Inflammatory macrophage treated with lipopolysaccharide for 1 hour (primary cell): ENCODE measurements at regions not wholly inside any gene's neighbourhood (a gene's known extent, or its start where the extent isn't known, plus 50 kb on each side); places are given as distances from the start of the nearest gene placed in this dataset.
"Not testable (repeated sequence)": the region's sequence is repeated elsewhere in the genome, so short reads cannot be mapped to it uniquely, and the experiment has no call there.

Experiments used
- DNase-seq, 2 donors: peaks; one replicate each; pipeline ENCODE4 v3.0.0-alpha.2; 2020 to 2022

DNA sequence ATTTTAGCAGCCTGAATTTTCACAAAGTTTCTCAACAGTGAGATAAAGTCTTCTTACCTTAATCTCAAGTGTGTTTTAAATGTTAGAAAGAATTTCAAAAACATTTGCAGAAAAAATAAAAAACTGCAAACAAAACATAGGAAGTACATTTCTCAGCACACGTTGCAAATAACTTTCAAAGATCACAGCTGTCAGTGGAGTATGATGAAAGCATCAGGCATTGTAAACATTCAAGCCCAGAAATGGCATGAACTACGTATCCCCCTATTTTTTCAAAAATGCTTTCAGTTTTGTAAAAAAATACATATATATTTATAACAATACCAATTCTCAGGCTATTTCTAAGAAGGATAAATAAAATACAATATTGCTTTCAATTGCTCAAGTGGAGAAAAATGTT lies 320.6 kb upstream of the TFPI start:
- DNase-seq, result no peak

DNA sequence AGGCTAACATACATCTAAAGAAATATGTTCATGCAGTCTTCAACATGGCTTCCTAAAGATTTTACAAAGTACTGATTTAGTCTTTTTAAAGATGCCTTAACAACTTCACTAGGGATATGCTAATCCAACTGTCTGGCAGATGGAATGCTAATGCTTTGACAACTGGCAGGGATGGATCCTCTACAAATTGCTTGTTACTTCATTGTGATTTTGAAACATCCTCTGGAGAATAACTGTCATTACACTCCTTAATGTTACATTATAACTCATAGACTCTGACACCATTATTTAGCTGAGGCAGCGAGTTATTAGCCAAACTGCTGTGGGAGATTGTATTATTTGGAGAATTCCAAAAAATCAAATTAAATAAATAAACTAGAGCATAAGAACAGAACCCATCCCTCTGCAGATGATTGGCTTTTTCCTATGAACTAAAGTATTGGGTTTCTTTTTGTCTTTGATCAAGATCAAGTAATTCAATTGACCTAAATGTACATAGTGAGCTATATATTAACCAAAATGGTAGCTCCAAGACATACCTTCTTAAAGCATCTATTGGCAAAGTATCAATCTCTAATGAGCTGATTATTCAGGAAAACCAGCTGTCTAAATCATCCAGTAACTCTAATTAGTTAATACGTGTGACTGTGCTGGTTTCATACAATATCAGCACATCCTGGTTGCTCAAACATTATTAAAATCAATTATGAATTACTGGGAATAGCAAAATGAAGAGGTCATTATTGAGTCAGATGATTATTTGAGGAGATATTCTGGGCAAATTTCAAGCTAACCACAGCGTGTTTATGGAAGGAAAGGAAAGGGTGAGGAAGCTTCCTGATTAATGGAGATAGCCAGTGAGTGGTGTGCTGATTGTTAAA lies 321.3 kb upstream of the TFPI start:
- no peak for DNase-seq

DNA sequence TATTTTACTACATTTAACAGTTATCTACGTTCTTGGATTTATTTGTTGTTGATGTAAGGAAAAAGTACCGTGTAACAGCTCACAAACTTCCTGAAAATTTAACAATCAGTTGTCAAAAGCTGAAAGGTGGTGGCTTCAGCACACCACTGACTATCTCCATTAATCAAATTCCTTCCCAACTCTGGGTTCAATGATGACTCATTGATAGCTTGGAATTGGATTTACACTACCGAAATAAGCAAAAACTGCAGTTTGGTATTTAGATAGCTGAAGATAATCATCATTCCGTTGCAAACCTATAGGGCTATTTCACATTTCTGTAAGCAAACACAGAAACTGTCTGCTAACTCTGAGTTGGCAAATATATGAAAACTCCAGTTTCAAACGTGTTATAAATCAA lies 322.3 kb upstream of the TFPI start:
- no peak for DNase-seq

DNA sequence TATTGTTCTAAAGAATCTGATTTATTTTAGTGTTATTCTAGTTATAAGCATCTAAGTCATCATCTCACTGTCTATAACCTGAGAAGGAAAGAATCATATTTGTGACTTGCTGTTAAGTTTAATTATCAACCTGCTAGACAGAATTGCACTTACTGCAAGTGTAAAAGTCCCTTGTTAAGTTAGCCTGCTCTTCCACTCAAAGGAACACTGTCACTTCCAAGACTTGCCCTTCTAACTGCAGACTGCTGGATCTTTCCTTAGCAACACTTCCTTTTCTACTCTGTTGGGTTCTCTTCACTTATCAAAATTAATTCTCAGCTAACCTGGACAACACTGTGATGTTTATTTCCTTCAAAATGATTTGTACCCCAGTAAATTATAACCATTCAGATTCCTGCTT lies 323.2 kb upstream of the TFPI start:
- no peak for DNase-seq

DNA sequence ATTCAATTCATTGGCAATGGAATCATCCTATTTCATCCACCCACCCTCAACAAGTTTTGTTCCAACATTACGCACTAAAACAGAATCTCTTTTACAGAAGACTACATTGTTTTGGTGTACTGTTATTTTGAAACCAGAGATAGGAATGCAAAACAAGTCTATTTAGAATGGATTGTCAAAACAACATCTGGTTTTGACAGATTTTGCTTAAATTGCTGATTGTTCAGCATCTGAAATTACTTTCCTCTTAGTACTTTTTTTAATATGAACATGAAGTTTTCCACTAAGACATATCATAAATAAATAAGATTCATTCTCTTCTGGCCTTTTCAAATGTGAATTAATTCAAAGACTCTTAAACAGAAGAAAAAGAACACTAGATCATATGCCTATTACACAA lies 323.9 kb upstream of the TFPI start:
- no peak for DNase-seq

DNA sequence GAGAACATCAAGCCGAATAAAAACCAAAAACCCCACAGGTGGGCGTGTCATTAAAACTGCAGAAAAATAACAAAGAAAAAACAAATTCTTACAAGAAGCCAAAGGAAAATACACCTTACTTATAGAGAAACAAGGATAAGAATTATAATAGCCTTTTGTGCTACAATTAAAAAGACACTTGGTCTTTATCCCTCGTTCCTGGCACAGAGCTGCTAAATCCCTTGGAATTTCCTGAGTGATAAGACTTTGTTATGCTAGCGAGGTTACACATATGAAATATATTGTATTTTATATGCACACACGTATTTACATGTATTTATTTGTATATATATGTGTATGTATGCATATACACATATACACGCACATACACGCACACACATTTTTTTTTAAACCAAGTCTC lies 325.3 kb upstream of the TFPI start:
- no peak for DNase-seq

DNA sequence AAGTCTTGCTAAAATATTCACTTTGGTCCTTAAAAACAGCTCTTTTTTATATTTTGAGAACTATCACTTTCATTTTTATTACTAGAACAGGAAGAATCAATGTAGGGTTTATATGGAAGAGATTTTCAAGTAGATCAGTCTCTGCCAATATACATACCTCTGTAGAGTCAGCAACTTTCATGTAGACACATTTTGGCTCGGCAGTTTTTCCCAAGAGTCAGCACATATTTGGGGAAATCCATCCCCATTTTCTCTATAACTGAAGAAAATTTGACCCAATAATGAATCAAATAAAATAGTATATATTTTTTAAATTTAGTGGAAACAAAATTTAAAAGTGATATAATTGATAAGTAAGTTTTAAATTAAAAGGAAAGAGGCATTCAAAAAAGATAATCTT lies 329.8 kb upstream of the TFPI start:
- DNase-seq, result no peak

DNA sequence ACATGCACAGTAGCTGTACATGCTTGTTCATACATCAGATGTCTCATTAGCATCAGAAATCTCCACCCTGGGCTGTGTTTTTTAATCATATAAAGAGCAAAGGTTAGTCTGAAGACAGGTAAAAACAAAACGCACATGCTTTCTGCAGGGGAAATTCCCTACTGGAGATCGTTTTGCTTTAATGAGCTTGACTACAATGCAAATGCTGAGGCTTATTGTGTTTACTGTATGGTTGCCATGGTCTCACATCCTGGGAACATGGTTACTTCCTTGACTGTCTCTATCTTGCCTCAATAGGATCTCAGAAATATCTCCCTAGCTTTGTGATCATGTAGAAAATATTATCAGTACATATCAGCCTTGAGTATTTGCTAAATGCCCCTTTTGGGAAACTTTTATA lies 336.5 kb upstream of the TFPI start:
- DNase-seq, result no peak

DNA sequence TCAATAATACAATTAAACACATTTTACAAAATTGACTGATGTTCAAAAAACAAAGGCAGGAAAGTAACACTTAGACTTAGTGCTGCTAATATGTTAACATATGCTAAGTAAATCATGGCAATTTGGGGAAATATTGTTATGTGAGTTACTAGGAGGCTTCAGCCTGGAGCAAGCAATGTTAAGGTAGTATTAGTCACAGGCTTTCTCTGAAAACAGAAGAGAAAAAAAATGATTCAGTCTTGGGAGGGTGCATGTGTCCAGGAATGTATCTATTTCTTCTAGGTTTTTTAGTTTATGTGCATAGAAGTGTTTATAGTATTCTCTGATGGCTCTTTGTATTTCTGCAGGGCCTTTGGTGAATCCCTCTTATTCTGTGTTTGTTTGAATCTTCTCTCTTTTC lies 345.8 kb upstream of the TFPI start:
- DNase-seq, result no peak

DNA sequence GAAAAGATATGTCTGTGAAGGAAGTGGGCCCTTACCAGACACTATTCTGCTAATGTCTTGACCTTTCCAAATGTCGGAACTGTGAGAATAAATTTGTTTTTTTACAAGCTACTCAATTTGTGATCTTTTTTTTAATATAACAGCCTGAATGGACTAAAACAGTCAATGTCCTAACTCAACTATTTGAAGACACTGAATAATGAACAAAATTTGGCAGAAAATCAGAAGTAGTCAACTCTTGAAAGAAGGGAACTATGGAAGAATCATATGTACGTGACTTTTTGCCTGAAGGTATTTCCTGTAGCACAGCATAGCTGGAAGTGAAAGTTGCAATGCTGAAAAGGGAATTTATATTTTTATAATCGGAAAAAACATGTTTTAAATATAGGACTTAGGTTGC lies 351.8 kb upstream of the TFPI start:
- DNase-seq, result no peak

DNA sequence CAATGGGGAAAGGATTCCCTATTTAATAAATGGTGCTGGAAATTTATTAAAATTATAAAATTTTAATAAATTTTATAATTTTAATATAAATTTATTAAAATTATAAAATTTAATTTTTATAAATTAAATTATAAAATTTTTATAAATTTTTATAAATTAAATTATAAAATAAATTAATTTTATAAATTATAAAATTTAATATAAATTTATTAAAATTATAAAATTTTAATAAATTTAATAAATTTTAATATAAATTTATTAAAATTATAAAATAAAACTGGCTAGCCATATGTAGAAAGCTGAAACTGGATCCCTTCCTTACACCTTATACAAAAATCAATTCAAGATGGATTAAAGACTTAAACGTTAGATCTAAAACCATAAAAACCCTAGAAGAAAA lies 356.7 kb upstream of the TFPI start:
- DNase-seq, result not testable (repeated sequence)

DNA sequence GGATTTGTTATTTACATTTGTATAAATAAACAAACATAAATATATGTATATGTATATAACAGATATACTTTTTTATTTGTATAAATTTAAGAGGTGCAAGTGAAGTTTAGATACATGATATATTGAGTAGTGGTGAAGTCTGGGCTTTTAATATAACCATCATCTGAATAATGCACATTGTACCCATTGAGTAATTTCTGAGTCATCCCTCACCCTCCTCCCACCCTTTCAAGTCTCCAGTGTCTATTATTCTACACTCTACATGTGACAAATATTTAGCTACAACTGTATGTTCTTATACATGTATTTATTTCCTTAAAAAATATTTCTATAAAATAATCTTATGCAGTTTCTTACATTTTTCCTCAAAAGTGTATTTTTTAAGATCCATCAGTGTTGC lies 358.7 kb upstream of the TFPI start:
- DNase-seq, result no peak

DNA sequence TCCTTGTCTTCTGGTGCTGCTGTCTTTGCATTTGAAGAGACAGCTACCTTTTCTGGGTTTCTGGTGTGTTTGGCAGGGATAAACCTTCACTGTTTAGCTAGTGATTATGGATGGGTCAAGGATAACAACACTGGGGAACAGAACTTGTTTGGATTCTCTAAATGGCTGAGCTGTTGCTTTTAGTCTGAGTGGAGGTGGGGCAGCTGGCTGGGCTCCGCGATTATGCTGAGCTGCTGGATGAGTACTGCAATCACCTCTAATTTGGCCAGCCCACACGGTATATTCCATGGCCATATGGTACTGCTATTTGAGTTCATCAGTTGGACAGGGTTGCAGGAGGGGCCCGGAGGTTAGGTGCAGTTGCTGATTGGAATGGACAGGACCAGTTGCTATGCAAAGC lies 361.6 kb upstream of the TFPI start:
- DNase-seq, result no peak

DNA sequence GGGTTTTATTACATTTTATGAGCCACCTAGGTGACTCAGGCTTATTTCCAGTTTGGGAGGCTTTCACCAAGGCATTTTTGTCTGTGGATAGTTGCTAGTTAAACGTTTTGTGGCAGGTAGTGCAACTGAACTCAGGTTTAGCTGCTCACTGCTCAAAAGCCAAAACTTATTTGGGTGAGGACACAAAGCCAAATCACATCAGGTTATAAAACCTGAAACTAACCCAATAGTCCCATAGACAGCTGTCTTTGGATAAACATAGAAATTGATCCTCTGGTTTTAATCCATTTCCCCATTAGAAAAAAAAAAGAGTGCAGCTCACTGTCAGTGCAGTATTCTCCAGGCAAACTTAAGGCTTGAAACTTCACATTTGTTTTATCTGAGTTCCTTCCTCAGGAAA lies 362.6 kb upstream of the TFPI start:
- DNase-seq, result no peak

DNA sequence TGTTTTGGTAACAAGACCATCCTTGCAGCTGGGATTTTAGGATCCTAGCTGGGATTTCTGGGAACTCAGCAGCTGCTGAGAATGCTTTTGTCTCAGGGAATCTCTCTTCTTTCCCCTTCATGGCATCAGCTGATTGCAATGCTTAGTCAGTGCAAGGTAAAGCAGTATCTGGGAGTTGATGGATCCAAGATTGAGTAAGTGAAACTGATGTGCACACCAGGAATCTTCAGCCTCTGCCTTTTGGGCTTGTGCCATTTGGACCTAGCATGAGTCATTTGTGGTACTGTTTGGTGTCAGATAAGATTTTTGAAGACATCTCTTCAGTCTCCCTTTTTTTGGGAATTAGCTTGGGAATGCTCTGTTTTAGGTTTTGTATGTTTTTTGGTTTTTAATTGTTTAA lies 363.3 kb upstream of the TFPI start:
- DNase-seq, result no peak

DNA sequence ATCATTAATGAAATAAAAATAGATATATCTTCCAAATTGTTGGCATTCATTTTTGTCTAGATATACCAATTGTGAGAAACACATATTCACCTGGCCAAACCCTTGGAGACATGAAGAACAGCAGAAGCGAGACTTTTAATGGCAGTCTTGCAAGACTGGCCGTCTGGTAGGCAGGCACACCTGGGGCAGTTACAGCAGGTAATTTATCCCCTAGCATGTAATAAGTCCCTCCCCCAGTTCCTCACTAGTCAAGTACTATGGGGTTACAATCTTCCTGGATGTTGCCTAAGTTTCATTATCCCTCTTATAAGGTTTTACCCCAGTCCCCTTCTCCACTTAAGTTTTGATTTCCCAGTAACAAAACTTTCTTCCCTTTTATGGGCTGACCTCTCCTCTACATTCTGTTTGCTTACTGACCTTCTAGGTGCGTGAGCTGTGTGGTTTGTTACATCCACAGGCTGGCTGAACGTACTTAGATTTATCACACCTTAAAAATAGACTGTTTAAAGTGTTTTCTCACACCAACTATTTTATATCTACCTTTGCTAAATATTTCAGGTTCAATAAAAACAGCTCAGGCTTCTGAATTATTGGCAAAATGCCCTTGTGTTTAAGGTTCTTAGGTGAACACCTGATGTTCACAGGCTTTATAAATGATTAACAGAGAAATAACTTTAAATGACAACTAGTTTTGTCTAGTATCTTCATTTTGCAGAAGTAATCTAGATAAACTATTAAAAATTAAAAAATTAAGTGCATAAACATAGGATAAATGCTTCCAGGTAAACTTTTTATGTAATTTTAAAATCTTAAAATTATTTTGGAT lies 365.0 kb upstream of the TFPI start:
- DNase-seq, result no peak

DNA sequence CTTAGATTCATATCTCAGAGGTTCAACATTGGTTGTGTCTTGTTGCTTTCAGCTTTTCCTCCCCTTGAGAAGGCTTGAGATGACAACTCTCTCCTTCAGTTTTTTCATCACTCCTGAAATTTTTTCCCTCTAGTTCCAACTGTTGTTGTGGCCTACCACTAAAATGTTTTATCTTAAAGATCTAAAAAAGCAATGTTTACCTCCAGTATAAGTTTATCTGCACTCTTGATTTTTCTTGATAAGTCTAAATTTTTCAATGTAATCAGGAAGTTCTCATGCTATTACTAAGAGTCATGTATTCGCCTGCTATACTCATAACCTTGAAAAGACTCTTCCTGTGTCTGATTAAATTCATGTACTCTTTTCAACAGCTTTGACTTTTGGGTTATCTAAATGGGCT lies 366.3 kb upstream of the TFPI start:
- no peak for DNase-seq

DNA sequence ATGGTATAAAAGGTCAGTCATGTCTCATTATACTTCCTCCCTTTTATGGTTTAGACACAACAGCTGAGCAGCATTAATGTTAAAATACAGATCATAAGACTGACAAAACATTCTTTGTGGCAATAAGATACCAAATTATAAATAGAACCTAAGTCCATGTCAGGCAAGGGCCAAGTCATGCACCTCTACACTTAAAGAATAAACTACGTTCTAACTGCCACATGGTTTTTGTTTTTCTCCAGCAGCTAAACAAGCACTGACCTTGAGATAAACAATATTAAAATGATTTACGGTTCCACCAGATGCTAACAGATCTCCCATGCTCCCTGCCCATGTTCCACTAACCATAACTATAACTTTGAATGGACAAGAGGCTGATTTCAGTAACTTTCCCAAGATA lies 368.6 kb upstream of the TFPI start:
- DNase-seq, result no peak

DNA sequence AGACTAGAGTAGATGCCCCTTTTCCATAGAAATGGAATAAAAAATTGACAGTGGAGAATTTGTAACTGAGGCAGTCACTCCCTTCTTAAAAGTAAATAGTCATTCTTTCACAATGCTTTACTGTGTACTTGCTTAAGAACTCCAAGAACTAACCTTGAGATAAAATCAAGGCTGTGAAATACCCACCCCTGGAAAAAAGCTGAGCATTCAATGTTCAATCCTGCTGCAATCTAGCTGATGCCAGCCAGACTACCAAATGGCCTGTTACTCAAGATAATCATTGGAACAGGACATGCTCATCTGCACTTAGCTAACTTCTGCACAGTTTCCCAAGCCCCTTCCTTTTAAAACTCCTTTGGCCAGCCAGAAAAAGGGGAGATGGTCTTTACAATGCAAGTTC lies 367.4 kb upstream of the GULP1 start:
- no peak for DNase-seq

DNA sequence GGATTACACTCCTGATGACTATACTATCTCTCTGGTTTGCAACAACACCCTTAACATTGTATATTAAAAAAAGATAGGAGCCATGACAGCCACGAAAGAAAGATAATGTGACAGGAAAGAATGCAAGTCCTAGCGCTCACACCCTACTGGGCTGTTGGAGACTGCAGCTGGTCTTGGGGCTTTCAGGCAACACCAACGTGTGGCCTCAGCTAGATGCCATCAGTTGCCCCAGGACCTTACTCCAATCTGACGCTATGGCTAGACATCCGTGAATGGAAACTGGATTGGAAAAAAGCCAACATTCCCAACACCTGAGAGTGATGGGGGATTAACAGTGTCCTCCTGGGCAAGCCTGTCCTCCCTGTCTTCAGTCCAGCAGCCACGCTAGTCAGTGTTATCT lies 357.4 kb upstream of the GULP1 start:
- DNase-seq, result no peak

DNA sequence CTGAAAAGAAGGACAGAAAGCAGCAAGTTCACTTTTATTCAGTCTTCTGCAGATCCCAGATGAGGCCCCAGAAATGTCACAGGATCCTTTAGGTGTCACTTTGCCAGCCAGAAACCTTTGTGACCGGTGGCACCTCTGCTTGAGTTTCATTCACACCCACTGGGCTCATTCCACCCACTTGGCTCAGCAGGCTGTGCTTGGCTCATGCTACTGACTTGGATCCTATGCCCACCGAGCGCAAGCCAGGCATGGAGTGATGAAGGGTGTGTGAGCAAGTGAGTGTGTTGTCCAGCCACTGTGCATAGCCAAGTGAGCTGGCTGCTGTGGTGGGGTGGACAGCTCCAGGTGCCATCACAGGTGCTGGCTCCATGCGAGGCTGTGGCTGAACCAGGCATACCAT lies 357.0 kb upstream of the GULP1 start:
- DNase-seq, result no peak

DNA sequence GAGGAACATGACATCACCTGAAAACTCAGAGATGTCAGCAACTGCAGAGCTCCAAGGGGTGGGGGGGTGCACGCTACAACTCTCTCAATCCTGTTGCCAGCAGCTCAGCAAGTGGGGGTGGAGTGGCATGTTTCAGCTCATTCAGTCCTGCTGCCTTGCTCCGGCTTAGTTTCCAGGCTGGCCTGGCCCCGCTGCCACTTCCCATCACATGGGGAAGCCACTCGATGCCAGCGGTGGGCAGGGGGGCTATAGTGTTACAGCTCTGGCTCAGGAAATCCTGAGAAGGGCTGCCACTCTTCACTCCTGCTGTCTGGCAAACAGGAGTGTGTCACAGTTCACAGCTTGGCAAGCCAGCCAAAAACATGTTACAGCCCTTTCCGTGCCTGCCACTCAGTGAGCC lies 356.5 kb upstream of the GULP1 start:
- DNase-seq, result no peak

DNA sequence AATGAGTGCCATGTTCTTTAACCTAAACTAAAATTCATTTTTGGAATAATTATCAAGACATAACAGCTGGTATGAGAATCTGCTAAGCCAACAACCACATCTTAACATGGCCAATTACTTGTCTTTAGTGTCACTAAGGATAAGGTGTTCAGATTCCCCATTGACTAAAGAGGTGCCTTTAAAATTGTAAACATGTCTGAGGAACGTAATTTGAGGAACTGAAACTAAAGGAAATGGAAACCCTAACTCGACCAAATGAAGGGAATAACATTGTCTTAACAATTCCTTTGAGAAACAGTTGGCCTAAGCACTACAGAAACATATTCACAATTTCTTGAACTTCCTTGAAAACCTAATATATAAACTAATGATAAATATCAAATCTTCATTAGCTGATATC lies 355.4 kb upstream of the GULP1 start:
- no peak for DNase-seq

DNA sequence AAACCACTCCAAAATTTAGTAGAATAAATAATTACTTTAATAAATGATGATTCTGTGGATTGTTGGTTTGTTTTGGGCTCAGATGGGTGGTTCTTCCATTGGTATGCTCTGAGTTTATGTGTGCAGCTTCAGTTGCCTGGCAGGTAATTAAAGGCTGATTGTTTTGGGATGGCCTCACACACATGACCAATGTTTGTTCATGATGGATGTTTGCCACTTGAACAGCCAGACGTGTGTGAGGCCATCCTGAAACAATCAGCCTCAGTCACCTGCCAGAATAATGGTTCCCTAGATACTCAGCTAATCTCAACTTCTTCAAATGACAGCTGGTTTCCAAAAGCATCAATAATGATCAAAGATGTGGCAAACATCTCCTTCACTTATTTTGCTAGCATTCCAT lies 352.5 kb upstream of the GULP1 start:
- DNase-seq, result no peak

DNA sequence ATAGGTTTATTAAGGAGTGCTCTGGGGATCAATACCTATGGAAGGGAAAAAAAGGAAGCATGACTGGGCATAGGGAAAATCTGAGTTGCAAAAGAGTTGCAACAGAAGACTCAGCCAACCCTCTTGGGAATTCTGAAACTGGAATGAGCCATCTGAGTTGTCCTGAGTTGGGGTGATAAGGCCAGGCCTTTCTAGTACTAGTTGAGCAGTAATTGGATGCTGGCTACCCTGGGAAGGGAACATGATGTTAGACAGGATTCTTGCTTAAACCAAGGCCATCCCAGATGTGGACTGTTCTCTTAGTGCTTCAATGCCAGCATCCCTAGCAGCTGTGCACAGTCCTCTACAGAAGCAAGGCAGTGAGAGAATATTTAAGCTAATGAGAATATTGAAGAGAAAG lies 348.8 kb upstream of the GULP1 start:
- no peak for DNase-seq
